HG03520 (cell line): ENCODE measurements at regions not wholly inside any gene's neighbourhood (a gene's known extent, or its start where the extent isn't known, plus 50 kb on each side); places are given as distances from the start of the nearest gene placed in this dataset.
"Not testable (repeated sequence)": the region's sequence is repeated elsewhere in the genome, so short reads cannot be mapped to it uniquely, and the experiment has no call there.

Experiments
- ATAC-seq: cut with Tn5 transposase; IDR thresholded peaks from one replicate; pipeline ENCODE4 v1.9.1; 2021; ENCODE audit warnings: mild to moderate bottlenecking, moderate library complexity; ENCODE audit not compliant: unreplicated experiment

DNA sequence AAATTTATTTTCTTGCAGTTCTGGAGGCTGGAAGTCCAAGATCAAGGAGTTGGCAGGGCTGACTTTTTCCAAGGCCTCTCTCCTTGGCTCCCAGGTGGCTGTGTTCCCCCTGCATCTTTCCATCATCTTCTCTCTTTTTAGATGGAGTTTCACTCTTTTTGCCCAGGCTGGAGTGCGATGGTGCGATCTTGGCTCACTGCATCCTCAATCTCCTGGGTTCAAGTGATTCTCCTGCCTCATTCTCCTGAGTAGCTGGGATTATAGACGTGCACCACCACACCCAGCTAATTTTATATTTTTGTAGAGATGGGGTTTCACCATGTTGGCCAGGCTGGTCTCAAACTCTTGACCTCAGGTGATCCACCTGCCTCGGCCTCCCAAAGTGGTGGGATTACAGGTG lies 411.1 kb downstream of the RPS24 start:
- not testable (repeated sequence) for ATAC-seq

DNA sequence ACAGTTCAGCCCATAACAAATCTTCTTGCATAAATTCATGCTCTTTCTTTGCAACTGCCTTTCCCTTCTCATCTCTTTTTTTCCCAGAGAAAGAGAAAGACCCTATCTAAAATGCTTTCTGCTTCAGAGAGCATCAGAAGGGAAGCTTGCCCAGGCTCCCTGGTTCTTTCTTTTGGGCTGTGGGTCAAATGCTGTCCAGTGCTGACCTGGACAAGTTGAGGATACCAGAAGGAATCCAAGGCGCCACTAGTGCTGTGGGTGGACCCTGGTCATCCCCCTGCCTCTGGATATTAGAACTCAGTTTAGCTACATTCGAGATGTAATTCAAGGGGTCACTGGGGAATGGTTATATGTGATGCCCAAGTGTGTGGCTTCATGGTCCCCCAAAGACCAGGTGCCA lies 411.6 kb downstream of the RPS24 start:
- no peak for ATAC-seq

DNA sequence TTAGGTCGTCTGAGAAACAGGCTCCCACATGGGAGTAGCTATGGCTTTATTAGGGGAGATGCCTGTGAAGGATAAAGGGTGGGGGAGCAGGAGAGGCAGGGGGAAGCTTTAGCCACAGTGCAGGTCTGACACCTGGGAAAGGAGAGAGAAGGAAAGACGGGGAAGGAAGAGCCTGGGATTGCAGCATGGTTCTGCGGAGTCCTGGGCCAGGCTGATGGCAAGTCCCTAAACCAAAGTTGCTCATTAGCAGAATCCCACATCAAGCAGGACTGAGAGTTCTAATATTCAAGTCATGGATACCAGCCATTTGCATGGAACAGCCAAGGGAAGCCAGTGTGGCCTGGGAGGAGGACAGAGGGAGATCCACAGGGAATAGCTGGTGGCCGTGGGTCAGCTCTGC lies 414.8 kb downstream of the RPS24 start:
- no peak for ATAC-seq

GRCh38 chr10:78448994-78449418 lies 415.3 kb downstream of the RPS24 start:
- no peak for ATAC-seq

- ATAC-seq = no peak
Observed at GRCh38 chr10:78449554-78449953, 415.9 kb downstream of the RPS24 start.

DNA sequence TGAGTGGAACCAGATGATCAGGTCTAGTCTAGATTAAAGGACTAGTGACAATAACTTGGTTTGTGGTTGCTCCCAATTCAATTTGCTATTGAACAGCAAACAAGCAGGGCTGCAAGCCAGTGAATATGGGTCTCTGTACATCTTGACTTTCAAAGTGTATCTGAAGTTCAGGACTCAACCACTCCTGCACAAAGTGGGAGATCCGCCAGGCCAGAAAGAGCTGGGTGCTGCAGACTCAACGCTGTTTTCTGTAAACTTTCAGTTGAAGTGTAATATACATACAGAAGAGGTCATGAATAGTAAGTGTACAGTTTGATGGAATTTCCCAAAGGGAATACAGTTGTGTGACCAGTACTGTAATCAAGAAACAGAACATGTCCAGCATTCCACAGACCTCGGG lies 416.6 kb downstream of the RPS24 start:
- ATAC-seq = no peak

DNA sequence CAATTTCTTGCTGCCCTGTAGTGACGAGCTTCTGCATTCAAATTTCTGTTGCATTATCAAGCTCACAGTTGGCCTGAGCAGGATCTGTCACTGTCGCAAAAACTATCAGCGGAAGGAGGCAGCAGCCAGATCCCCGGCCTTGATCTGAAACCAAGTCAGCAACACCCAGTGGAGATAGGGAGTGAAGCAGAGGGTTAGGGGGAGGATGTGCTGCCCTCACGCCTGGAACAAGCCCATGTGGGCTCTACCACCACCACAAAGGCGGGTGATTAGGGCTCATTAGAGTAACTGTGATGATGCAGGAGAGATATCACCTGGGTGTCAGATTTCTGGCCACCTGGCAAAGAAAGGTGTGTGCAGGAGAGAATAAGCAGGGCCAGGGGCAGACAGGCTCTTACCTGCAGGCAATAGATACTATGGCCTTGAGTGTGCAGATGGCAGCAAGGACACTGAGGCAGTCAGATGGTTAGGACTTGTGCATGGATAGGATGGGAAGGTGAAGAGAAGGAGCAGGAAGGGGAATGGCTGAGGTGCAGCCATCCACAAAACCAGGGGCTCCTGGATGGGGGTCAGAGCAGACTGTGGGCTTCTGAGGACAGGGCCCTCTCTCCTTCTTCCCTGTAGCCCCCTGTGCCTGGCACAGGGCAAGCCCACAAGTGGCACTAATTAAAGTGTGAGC lies 417.3 kb downstream of the RPS24 start:
- no peak for ATAC-seq

DNA sequence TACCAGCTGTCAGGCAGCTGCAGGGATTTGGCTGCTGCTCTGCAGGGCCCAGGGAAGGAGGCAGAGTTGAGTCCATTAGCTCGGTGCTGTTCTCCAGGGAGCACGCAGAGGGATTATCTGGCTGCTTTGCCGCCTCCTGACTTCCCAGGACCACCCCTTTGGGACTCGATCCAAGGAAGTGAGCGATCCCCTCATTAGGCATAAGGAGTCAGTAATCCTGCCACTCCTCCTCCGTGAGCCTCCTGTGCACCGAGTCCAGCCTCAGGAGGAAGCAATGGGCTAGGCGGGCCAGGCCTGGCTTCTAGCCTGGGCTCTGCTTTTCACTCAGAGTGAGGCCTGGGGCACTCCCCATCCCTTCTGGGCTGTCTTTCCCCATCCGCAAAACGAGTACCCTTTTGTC lies 417.9 kb downstream of the RPS24 start:
- ATAC-seq = no peak

DNA sequence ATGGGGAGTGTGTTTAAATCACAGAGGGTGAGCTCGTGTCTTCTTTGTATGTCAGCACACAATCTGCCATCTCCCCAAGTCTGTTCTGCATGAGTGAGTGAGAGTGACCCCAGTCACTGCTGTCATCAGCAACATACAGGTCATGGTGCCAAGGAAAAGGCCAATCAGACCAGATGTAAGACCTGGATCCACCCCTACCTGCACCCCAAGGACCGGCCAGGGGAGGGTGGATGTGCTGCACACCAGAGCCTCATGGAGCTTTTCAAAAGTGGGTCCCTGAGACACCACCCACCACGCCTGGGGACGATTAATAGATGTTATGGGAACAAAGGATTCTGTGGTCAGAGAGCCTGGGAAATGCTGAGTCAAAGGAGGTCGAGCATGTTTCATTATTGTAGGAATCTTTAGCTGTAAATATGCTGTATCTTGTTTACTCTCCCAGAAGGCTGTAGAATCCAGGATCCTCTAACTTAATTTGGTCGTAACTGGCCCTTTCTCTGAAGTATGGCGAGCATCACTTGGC lies 420.5 kb downstream of the RPS24 start:
- ATAC-seq = no peak

GRCh38 chr10:78455236-78455635 lies 421.6 kb downstream of the RPS24 start:
- ATAC-seq = no peak

DNA sequence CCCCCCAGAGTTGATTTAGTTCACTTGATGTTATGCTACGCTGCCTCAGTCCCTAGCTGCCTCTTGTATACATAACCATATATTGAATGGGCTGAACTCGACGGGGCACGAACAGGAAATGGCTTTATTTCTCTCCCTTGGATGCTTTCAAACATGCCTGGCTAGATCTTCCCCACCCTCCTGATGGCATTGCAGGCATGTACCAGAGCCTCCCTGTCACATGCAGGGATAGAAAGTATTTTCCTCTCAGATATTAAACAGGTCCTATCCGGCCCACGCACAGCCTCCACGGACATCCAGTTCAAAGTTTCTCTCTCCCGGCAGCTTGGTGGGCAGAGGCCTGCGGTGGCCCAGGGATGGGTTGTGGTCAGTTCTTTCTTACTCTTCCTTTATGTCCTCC lies 422.1 kb downstream of the RPS24 start:
- no peak for ATAC-seq

GRCh38 chr10:78456649-78457400 lies 423.2 kb downstream of the RPS24 start:
- no peak for ATAC-seq

DNA sequence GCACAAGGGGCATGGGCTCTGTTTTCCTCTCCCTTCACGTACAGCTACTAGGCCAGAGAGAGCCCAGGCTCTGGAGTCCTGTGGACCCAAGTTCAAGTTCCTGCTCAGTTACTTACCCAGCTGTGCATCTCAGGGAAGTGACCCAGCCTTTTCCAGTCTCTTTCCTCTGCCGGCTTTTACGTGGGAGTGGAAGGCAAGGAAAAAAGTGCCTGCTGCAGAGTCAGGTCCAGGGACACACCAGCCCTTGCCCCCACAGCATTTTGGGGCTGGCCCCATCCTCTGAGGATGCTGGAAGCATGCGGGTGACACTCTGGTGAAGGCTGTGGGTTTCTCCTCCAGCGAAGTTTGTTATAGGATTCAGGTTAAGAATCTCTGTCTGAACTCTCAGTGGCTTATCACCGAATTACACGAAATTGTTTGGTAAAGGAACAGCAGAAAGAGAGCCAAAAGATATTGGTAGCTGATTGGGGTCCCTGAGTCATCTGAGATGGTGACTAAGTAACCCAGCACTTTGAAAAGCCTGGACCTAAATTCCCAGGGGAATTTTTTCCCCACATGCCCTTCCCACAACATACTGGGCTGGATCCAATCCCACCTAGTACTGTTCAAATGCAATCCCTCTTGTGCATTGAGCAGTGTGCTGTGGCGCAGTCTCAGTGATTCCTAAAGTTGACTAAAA lies 424.3 kb downstream of the RPS24 start:
- ATAC-seq = no peak

DNA sequence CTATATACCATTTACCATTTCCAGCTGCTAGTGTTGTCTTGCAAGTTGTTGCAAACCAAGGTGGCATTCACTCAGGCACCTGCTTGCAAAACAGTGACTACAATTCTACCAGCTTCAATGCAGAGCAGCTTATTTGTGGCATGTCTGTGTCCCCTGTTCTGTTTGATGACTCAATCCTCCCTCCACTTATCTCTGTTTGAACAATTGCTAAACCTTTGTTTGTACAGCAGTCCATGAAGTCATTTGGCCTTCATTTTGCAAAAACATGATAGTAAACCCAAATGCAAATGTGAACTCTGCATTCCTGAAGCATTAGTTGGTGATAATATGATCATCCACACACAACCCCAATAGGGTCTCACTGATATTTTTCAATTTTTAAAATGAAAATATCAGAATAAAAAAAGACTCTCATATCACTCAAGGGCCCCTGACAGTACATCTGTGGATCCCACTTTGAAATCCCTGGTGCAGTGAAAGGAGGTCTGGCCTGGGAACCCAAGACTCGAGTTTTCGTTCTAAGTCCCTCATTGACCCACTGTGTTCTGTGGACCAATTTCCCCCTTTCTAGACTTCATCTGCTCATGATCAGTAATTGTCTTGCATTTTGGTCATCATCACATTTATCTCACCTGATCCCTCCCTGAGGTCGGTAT lies 425.4 kb downstream of the RPS24 start:
- ATAC-seq = no peak

DNA sequence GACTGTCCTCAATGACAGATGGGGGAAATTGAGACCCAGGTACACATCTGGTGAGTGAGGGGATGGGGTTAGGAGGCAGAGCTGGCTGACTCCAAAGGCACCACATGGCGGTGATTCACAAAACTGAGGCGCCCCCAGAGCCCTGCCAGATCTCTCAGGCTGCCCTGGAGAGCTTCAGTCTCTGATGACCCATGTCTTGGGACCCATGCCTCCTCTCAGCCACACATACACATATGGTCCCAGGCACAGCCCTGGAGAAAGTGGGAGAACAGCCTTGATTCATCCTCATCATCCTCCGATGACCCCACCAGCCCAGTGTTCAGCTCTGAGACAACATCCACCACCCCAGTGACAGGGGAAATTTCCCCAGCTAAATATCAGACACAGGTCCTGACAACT lies 426.0 kb downstream of the RPS24 start:
- no peak for ATAC-seq

- ATAC-seq = no peak
Observed at GRCh38 chr10:78460204-78460603, 426.5 kb downstream of the RPS24 start.

DNA sequence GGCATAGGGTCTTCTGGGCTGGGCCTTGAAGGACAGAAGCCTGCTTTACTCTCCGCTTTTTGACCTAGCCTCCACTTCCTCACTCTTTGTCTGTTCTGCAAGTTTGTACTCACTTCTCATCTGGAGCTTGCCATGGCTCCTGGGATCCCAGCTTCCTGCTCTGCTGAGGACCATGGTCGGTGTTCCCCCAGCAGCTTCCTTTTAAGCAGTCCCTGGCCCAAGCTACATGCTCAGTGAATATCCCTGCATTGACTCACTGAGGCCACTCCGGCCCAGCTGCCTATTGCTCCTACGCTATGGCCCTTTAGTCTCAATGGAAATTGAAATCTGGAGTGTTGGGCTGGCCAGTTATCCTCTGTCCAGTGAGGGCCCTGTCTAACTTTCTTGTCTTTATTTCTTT lies 427.7 kb downstream of the RPS24 start:
- ATAC-seq = no peak

GRCh38 chr10:78462176-78462575 lies 428.5 kb downstream of the RPS24 start:
- no peak for ATAC-seq

- no peak for ATAC-seq
Observed at GRCh38 chr10:78462726-78463228, 429.1 kb downstream of the RPS24 start.

DNA sequence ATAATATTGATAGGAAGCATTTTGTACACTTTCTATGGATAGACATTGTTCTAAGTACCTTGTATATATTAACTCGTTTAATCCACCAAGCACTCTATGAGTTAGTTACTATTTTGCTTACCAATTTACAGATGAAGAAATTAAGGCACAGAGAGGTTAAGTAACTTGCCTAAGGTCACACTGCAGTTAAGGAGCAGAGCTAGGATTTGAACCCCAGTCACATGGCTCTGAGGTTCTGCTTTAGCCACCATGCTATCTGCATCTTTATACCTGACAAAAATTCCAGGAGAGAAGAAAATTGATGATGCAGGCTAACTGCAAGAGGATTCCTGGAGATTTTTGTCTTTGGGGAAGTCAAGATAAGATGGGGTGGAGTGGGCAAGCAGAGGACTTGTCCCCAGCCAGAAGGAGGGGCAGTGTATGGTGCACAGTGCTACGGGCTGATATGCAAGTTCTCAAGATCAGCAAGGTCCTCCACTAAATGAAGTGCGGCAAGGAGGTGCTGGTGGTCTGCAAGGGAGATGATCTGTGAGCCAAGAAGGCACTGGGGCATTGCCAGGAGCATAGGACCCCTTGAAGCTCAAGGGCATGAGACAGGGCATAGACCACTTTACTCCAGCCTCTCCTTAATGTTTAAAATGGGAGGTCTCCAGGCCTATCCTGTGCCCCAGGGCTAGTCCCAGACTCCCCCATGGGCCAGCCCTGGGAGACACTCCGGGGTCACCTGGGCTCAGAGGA lies 430.6 kb downstream of the RPS24 start:
- ATAC-seq = no peak
